Smooth muscle cell of the brain vasculature (primary cell): ENCODE measurements at regions not wholly inside any gene's neighbourhood (a gene's known extent, or its start where the extent isn't known, plus 50 kb on each side); places are given as distances from the start of the nearest gene placed in this dataset.

Experiments used
- DNase-seq: peaks from one replicate; pipeline ENCODE4 v3.0.0-alpha.2; 2012; ENCODE audit warnings: low read depth, low spot score

DNA sequence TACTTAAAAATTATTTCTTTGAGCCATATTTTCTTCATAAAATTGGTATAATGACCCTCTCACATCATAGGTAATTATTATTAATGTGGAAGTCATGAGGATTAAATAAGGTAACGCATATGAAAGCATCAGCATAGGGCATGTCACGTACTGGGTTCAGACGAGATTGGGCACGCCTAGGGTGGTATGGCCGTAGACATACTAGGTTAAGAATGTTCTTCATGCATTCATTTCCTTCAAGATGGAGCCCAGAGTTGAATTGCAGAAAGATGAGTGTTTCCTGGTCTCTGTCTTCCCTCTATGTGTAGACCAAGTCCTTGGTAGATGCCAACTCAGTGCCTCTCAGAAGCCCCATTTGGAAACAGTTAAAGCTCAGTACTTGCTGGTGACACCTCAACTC, 174.1 kb upstream of the CLINT1 start:
- DNase-seq: no peak

GRCh38 chr5:158032246-158032645, 173.3 kb upstream of the CLINT1 start:
- no peak for DNase-seq

- DNase-seq: no peak
Observed at GRCh38 chr5:158027806-158028775, 169.1 kb upstream of the CLINT1 start.

DNA sequence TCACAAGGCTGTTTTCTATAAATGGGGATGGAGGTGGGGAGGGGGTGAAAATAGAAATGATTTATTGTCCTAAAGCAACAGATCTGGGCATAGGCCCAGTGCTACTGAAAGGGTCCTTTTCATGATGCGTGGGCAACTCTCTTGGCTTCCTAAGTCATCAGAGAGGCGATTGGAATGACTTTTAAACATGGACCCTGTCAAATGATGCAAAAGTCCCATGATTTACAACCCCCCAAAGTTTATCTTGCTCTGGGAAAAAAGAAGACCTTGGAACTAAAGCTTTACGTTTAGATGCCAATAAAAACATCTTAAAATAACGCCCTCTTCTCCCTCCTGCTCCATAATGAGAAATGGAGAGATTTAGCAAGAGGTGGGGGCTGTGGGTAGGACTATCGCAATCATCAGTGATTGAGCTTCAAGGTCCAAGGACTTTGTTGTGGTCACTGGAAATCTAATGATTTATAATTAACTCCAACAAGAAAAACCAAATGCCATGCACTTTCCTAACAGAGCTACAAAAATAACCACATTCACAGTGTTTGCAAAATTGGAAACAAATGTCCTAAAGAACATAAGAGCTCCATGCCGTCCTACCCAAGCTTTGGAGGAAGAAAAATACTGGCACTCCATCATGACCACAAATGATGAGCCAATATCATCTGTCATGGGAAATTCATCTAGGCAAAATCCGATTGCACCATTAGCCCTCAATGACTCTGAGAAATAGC, 167.5 kb upstream of the CLINT1 start:
- no peak for DNase-seq

- no peak for DNase-seq
Observed at GRCh38 chr5:158023266-158023665, 164.3 kb upstream of the CLINT1 start.

GRCh38 chr5:158022837-158023236, 163.9 kb upstream of the CLINT1 start:
- DNase-seq: no peak

DNA sequence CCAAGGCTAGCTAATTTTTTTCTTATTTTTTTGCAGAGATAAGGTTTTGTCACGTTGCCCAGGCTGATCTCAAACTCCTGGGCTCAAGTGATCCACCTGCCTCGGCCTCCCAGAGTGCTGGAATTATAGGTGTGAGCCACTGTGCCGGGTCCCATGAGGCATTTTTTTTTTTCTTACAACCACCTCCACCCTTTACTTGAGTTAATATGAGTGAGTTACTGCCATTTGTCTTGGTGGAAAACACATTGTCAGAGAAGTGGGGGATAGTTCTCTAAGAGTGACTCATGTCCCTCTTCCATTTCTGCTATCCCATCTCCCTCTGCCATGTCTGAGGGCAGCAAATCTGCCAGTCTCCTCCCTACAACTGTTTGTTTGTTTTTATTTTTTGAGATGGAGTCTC, 163.4 kb upstream of the CLINT1 start:
- DNase-seq: no peak

GRCh38 chr5:158020555-158021418, 161.8 kb upstream of the CLINT1 start:
- no peak for DNase-seq

- DNase-seq: no peak
Observed at GRCh38 chr5:158017469-158017868, 158.5 kb upstream of the CLINT1 start.

GRCh38 chr5:158014372-158014771, 155.4 kb upstream of the CLINT1 start:
- no peak for DNase-seq

DNA sequence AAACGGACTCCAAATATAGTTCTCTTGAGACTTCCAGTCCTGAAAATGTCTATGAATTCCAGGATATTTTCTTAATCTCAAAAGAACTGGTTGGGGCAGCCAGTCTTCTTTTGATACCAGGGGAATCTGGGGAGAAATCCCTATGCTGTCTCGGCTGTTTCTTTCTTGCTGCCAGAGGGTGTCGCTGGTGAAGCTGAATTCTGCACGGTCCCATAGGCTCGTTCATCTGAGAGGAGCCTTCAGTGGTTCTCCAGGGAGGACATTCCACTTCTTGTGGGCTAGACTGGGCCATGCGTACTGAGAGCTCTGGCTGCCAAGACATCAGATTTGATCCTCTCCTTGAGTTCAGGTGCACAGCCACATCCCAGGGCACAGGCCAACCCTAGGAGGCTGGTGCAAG, 155.0 kb upstream of the CLINT1 start:
- peak; percentile 7 for DNase-seq

- no peak for DNase-seq
Observed at GRCh38 chr5:158013303-158013702, 154.4 kb upstream of the CLINT1 start.

DNA sequence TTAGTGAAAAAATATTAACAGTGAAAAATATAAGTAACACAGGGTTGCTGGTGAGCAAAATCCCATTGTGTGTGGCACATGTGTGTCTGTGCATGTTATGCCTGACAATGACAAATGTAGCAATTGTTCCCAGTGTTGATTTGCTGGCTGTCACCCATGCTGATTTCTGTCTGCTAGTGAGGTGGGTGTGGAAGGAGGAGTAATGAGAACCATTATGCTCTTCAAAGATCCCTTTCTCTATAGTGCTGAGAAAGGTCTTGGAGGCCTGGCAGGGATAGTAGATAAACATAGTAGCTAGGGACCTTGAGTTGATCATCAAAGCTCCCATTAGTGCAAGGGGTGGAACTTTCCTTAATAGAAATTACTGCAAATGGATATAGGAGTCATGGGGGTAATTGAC, 152.5 kb upstream of the CLINT1 start:
- no peak for DNase-seq

GRCh38 chr5:158010831-158011230, 151.9 kb upstream of the CLINT1 start:
- DNase-seq: no peak

- no peak for DNase-seq
Observed at GRCh38 chr5:158007336-158007735, 148.4 kb upstream of the CLINT1 start.

DNA sequence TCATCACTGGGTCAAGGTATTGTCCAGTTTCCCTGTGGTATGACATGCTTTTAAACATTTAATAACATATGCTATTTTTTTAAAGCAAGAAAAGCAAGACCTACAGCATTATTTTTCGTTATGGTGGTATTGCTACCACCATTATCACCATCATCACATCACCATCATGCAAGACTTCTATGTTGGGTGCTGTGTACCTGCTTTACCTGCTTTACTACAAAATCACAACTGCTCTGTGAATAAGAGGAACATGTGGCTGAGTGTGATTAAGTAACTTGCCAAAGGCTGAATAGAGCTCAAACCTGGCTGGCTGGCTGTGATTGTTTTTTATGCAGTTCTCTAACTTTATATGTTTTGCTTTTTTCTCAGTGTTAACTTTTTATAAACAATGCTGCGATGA, 140.8 kb upstream of the CLINT1 start:
- DNase-seq: no peak

DNA sequence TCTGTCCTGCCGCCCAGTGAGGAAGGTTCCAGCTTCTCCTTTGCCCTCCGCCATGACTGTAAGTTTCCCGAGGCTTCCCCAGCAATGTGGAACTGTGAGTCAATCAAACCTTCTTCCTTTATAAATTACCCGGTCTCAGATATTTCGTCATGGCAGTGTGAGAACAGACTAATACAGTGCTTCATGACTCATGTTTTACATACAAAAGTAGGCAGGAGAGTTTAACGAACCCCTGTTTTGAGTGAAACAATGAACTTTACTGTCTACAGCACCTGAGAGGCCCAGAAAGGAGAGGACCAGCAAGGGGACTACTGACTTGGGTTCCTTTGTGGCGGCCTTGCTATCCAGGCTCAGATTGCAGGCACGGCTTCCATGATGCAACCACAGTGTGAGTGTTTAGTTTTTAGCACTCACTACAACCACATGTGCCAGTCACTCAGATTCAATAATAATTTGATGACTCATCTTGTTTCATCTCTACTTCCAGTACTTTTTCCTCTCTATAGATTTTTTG, 139.1 kb upstream of the CLINT1 start:
- no peak for DNase-seq

GRCh38 chr5:157994906-157995519, 136.1 kb upstream of the CLINT1 start:
- DNase-seq: peak; percentile 43

GRCh38 chr5:157993986-157994691, 135.2 kb upstream of the CLINT1 start:
- no peak for DNase-seq

- DNase-seq: no peak
Observed at GRCh38 chr5:157993201-157993600, 134.3 kb upstream of the CLINT1 start.
